ENCODE measurements at regions not wholly inside any gene's neighbourhood (a gene's known extent, or its start where the extent isn't known, plus 50 kb on each side); places are given as distances from the start of the nearest gene placed in this dataset.

DNA sequence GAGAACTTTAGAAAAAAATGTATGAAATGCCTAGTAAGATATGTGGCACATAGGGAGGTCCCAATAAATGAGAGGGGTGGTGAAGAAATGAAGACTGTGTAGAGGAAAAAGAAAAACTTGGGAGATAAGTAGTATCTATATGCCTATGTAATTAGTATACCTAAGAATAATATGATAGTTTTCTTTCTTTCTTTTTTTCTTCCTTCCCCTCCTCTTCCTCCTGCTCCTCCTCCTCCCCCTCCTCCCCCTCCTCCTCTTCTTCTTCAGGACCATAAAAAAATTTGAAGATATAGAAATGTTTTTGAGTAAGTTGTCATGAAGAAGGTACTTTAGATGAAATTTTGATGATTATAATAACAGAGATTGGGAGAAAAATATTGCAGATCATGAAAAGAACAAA, 857.4 kb downstream of the MAT2B start:
- H3K4me3 ChIP-seq (ENCODE audit: low read depth, low read length) = no peak overlapping the region
- TF ChIP-seq CTCF (IDR thresholded peaks at IDR 0.05; ENCODE audit: insufficient read depth, low read length, poor library complexity, severe bottlenecking) = no peak
- no peak for DNase-seq (ENCODE audit: low read depth)
- H3K27me3 ChIP-seq (ENCODE audit: control insufficient read depth, insufficient read depth, low read length) = no peaks in the 10 kb centered on the region
- no peaks in the 10 kb centered on the region for H3K36me3 ChIP-seq (ENCODE audit: control insufficient read depth, insufficient read depth, low read length)

- TF ChIP-seq CTCF (IDR thresholded peaks at IDR 0.05; ENCODE audit: insufficient read depth, low read length, poor library complexity, severe bottlenecking) = no peak
- H3K27me3 ChIP-seq (ENCODE audit: control insufficient read depth, insufficient read depth, low read length) = no peaks in the 10 kb centered on the region
- no peaks in the 10 kb centered on the region for H3K36me3 ChIP-seq (ENCODE audit: control insufficient read depth, insufficient read depth, low read length)
- no peak for DNase-seq (ENCODE audit: low read depth)
- no peak overlapping the region for H3K4me3 ChIP-seq (ENCODE audit: low read depth, low read length)
Measured at GRCh38 chr5:164364237-164365208, 859.1 kb downstream of the MAT2B start.

DNA sequence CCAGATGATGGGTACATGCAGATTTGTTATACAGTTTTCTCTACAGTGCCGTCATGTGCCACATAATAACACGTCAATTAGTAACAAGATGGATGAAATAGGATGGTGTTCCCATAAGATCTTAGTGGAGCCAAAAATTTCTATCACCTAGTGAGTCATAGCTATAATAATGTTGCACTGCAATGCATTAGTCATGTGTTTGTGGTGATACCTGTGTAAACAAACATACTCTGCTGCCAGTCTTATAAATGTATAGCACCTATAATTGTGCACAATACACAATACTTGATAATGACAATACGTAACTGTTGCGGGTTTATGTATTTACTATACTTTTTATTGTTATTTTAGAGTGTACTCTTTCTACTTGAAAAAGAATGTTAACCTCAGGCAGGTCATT, 865.4 kb downstream of the MAT2B start:
- no peak for DNase-seq (ENCODE audit: low read depth)
- TF ChIP-seq CTCF (IDR thresholded peaks at IDR 0.05; ENCODE audit: insufficient read depth, low read length, poor library complexity, severe bottlenecking) = no peak
- no peaks in the 10 kb centered on the region for H3K27me3 ChIP-seq (ENCODE audit: control insufficient read depth, insufficient read depth, low read length)
- no peak overlapping the region for H3K4me3 ChIP-seq (ENCODE audit: low read depth, low read length)
- no peaks in the 10 kb centered on the region for H3K36me3 ChIP-seq (ENCODE audit: control insufficient read depth, insufficient read depth, low read length)

- DNase-seq (ENCODE audit: low read depth) = no peak
- no peak overlapping the region for H3K4me3 ChIP-seq (ENCODE audit: low read depth, low read length)
- no peaks in the 10 kb centered on the region for H3K36me3 ChIP-seq (ENCODE audit: control insufficient read depth, insufficient read depth, low read length)
- no peak for TF ChIP-seq CTCF (IDR thresholded peaks at IDR 0.05; ENCODE audit: insufficient read depth, low read length, poor library complexity, severe bottlenecking)
- H3K27me3 ChIP-seq (ENCODE audit: control insufficient read depth, insufficient read depth, low read length) = no peaks in the 10 kb centered on the region
Measured at GRCh38 chr5:164372892-164373291, 867.5 kb downstream of the MAT2B start.

- Histone ChIP-seq H3K4me3 (ENCODE audit: low read depth, low read length) (no peak overlapping the region), H3K27me3 (ENCODE audit: control insufficient read depth, insufficient read depth, low read length) (no peaks in the 10 kb centered on the region), H3K36me3 (ENCODE audit: control insufficient read depth, insufficient read depth, low read length) (no peaks in the 10 kb centered on the region)
- TF ChIP-seq CTCF (IDR thresholded peaks at IDR 0.05; ENCODE audit: insufficient read depth, low read length, poor library complexity, severe bottlenecking) = no peak
- no peak for DNase-seq (ENCODE audit: low read depth)
Measured at GRCh38 chr5:164373876-164374275, 868.5 kb downstream of the MAT2B start.

All from kidney epithelial cell (primary cell).